ENCODE measurements at regions not wholly inside any gene's neighbourhood (a gene's known extent, or its start where the extent isn't known, plus 50 kb on each side); places are given as distances from the start of the nearest gene placed in this dataset.

- TF ChIP-seq CTCF (IDR thresholded peaks at IDR 0.05) (no peak), EP300 (IDR thresholded peaks at IDR 0.05) (no peak)
Observed at GRCh38 chr11:95354304-95354703, 123.3 kb upstream of the SESN3 start.

Measured in ovary (tissue), 3 donors.